ENCODE measurements at regions not wholly inside any gene's neighbourhood (a gene's known extent, or its start where the extent isn't known, plus 50 kb on each side); places are given as distances from the start of the nearest gene placed in this dataset.
"Not testable (repeated sequence)": the region's sequence is repeated elsewhere in the genome, so short reads cannot be mapped to it uniquely, and the experiment has no call there.

DNA sequence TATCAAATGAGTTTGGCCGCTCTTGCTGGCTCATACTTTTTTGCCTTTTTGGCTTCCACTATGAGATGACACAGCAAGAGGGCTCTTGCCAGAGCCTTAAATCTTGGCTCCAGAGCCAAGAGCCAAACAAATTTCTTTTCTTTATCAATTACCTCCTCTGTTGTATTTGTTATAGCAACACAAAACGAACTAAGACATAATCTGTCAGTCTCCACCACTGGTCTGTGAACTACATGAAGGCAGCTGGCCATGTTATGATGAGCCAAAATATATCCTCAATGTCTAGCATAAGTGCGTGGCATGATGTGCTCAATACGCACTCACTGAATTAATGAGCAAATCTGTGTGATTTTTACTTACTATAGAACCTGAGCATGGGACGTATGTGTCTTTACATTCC is 220.0 kb upstream of the ZNF217 start:
- DNase-seq: no peak

DNA sequence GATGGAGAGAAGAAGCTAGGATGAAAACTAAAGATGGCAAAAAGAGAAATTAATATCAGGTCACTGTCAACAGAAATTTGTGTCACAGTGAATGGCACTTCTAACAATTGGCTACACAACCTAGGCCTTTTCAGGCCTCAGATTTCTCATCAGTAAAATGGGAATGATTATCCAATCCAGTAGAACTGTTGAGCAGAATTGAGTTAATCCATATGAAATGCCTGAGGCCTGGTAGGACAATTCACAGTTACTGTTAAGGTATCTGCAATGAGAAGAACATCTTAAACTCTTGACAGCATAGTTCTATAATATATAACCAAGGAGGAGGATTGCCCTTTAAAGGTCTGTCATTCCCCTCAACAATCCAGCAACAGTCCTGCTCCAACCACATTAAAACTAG is 217.9 kb upstream of the ZNF217 start:
- DNase-seq: no peak

DNA sequence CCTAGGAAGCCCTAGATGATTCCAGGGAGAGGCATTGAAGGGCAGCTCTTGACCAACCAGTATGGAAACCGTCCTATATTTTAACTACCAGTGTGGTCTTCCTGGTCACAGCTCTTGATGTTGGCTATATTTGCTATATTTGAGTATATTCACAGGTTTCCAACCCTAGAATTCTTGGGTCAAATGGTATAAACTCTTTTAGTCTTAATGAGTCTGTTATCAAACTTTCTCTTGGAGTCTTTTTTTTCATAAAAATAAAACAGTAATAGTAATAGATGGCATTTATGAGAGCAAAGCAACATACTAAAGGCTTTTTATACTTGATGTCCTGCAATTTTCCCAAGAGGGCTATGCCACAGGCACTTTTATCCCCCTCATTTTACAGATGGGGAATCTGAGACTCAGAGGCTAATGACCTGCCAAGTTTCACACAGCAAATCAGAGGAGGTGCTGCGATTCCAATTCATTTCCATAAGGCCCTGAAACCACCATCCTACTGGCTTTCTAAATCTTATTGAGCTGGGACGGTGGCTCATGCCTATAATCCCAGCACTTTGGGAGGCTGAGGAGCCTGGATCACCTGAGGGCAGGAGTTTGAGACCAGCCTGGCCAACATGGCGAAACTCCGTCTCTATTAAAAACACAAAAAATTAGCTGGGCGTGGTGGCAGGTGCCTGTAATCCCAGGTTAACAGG is 217.2 kb upstream of the ZNF217 start:
- DNase-seq: no peak

DNA sequence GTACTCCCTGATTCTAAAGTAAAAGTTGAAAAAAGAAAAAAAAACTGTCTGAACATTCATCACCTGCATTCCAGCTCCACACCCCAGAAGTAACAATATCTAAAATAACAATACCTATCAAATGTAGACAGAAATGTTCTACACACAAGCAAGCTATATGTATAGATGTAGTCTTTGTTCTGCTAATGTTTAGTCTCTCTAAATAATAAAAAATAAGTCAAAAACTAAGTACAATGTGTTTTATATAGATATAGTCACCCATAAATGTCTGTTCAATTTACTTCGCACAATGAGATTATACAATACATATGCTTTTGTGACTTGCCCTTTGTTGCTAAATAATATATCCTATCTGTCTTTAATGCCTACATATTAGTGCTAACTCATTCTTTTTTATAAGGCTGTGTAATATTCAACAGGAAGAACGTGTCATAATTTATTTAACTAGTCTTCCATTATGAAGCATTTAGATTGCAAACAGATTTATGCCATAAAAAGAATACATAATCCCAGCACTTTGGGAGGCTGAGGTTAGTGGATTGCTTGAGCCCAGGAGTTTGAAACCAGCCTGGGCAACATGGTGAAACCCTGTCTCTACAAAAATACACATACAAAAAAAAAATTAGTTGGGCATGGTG is 216.2 kb upstream of the ZNF217 start:
- no peak for DNase-seq

DNA sequence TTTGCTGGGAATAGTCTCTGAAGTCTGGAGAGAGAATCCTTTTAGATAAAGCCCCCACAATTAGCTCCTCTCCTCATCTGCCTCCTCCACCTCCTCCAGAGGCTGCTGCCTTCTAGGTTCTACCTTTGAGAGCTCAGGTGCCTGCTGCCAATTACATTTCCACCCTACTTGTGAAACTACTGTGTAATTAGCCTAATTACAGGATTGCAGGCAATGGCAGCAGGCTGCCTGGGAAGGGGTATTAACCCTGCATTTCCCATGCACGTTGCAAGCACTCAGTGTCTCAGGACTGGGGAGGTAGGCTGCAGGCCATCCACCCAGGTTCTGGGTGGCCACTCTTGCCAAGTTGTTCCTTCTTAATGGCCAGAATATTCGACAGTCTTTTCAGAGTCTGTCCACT is 215.6 kb upstream of the ZNF217 start:
- no peak for DNase-seq

DNA sequence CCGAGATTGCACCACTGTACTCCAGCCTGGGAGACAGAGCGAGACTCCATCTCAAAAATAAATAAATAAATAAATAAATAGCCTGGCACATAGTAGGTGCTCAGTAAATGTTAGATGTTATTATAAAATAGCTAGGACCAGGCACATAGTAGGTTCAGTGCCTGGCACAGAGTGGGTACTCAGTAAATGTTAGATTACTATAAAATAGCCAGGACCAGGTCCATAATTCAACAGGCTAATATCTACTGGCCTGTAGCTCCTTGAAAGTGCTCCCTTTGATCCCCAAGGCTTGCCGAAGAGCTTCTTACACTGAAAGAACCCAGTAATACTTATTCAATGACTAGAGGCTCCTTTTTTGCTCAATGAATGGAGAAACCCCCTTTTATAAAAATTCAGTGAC is 215.1 kb upstream of the ZNF217 start:
- no peak for DNase-seq

DNA sequence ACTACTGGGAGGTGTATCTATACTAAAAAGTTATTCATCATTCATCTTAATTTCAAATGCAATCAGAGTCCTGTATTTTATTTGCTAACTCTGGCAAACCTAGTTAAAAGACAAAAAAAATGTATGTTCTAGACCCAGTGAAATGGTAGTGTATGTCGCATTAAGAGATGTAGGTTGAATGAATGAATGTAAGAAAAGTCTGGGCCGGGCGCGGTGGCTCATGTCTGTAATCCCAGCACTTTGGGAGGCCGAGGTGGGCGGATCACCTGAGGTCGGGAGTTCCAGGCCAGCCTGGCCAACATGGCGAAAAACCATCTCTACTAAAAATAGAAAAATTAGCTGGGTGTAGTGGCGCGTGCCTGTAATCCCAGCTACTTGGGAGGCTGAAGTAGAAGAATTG is 214.7 kb upstream of the ZNF217 start:
- DNase-seq: not testable (repeated sequence)

DNA sequence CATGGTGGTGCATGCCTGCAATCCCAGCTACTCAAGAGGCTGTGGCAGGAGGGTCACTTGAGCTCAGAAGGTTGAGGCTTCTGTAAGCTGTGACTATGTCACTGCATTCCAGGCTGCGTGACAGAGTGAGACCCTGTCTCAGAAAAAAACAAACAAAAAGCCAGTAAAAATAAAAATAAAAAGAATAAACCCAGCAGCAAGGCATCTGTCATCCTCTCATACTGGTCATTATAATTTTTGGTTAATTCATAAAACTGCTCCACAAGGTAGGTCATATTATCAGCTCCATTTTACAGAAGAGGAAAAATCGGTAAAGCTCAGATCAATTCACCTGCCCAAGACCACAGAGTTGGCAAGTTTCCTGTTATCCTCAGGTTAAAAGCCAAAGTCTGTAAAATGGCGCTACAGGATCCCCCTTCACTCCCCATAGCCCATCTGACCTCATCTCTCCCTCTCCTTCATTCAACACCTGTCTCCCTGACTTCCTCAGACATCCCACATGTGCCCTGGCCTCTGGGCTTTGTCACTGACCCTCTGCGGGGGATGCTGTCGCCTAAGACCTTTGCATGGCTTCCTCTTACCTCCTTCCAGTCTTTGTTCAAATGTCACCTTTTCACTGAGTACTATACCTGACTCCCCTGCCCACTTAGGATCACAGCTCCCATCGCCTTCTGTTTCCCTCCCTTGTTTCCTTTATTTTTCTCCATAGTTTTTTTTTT is 213.2 kb upstream of the ZNF217 start:
- no peak for DNase-seq

DNA sequence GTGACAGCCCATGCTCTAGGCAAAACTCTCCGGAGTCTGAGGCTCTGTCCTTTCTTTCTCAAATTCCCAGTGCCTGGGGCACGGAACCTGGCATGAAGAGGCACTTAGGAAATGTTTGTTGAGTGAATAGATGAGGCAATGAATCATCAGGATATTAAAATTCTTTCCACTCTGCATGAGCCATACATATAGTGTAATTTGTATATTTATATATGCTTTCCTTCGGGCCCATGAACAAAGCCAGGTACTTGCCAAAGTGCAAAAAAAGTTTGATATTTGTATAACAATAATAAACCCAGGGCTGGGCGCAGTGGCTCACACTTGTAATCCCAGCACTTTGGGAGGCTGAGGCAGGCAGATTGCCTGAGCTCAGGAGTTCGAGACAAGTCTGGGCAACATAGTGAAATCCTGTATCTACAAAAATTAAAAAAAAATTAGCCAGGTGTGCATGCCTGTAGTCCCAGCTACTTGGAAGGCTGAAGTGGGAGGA is 212.3 kb upstream of the ZNF217 start:
- no peak for DNase-seq

DNA sequence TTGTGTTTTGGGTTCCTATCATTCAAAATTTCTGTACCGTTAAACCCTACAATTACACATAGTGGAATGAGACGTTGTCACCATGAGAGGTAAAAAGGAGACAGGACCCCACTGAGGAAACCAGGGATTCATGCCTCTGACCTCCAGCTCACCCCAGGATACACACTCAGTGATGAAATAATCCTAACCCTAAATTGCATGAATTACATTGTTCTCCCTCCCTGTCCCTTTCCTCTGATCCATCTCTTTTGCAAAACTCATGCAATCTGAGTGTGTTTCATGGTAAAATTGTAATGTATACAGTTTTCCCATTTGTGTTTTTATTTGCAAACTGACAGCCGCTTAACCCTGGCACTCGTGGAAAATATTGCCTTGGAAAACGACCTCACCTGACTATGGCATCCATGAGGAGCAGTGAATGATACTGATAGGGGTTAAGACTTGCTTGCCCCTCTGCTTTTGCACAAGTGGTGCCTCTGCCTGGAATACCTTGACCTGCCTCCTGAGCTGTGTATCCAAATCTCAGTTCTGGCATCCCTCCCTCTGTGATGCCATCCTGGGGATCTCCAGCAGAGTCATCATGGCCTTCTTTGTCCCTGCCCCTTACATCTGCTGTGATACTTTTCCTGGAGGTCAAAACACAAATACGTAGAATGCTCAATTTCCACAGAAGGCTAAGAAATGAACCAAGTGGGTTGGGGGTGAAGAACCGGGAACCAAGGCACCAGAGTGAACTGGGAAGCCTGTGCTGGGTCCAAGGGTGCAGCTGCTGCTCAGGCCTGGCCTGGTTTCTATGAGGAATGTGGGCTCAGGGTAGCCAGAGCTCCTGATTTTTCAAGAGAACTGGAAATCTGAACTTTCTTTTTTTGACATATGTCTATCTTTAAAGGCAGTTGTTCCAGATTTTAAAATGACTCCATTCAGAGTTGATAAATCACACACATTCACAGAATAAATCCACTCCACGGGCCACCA is 211.6 kb upstream of the ZNF217 start:
- DNase-seq: no peak

DNA sequence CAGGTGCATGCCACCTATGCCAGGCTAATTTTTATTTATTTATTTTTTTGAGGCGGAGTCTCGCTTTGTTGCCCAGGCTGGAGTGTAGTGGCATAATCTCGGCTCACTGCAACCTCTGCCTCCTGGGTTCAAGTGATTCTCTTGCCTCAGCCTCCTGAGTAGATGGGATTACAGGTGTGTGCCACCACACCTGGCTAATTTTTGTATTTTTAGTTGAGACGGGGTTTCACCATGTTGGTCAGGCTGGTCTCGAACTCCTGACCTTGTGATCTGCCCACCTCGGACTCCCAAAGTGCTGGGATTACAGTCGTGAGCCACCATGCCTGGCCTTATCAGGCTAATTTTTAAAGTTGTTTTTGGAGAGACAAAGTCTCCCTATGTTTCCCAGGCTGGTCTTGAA is 210.7 kb upstream of the ZNF217 start:
- DNase-seq: not testable (repeated sequence)

DNA sequence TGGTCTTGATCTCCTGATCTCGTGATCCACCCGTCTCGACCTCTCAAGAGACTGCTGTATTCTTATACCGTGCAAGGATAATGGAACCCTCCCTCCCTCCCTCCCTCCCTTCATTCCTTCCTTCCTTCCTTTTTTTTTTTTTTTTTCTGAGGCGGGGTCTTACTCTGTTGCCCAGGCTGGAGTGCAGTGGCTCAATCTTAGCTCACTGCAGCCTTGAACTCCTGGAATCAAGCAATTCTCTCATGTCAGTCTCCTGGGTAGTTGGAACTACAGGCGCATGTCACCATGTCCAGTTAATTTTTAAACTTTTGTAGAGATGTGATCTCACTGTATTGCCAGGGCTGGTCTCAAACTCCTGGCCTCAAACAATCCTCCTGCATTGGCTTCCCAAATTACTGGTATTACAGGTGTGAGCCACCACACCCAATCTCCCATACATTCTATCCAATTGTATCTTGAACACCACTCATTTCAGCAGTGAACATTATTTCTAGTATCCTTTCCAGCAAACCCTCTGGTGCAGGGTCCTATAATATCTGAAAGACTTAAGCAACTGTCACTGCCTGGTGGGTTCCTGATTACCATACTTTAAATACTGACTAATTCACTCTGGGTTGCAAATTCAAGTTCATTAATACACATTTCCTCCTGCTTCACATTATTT is 210.0 kb upstream of the ZNF217 start:
- DNase-seq: no peak

DNA sequence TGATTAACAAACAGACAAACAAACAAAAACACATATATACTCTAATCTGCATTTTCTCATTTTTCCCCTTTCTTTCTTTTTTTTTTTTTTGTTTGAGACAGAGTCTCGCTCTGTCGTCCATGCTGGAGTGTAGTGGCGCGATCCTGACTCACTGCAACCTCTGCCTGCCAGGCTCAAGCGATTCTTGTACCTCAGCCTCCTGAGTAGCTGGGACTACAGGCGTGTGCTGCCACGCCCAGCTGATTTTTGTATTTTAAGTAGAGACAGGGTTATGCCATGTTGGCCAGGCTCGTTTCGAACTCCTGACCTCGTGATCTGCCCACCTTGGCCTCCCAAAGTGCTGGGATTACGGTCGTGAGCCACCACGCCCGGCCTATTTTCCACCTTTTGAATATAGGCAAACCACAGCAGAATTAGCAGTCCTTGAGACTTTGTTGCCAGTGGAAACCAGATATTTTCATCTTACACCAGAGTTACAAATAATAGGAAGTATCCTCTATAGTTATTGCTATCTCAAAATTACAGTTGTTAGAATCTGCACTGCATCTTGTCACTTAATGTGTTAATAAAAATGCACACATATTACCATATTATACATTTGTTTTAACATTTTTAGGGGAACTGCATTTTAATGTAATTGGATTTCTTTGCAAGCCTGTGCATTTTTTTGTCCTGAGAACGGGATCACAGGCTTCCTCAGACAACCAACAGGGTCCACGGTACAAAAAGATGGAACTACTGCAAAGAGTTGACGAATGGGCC is 208.2 kb upstream of the ZNF217 start:
- DNase-seq: no peak

DNA sequence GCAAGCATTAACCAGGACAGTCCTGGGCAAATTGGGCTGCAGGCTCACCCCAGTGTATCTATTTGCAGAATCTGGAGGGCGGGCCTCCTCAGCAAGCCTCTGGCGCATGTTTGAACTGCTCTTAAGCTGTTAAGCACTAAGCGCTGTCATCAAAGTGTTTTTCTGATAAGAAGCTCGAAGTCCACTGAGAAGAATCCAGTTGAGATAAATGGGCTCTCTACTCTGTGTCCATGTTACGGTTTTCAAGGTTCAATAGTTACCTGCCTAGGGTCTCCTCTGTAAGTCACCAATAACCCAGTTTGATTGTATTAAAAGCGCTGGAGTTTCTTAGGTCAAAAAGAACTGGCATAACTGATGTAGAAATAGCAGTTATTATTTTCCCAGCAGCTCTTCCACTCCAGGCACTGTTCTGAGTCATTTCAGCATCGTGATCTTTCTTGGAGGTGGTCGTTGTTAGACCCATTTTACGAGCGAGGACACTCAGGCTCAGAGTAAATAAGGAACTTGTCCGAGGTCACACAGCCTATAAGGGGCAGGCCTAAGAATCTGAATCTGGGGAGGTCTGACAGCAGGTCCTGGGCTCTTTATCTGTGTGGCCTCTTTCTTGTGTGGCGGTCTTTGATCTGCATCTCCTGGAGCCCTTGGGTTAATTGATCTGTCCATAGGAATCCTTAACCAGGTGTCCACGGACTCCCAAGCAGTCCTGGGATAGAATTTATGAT is 207.4 kb upstream of the ZNF217 start:
- DNase-seq: no peak

DNA sequence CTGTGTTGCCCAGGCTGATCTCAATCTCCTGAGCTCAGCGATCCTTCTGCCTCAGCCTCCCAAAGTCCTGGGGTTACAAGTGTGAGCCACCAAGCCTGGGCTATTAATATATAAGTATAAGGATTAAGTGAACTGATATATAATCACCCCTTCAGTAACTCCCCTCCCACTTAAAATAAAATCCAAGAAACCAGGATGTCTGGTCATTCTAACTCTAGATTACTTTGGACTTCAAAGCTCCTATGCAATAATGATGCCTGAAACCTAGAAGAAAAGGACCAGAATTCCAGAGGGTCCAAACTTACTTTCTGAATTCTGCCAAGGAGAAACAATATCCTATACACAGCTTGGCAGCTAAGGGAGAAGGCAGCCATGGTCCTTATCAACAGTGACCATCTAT is 206.8 kb upstream of the ZNF217 start:
- DNase-seq: no peak

DNA sequence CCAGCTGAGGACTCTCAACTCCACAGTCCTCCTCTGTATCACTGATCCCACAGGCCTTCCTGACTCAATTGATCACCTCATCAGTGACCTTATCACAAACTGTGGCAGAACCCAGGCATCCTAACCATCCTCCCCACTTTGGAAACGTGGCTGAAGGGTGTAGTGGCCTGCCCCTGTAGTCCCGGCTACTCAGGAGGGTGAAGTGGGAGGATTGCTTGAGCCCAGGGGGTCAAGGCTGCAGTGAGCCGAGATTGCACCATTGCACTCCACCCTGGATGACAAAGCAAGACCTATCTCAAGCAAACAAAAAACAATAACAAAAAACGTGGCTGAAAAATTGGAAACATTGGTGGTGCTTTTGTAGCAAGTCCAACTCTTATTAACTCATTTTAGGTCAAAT is 203.4 kb upstream of the ZNF217 start:
- no peak for DNase-seq

DNA sequence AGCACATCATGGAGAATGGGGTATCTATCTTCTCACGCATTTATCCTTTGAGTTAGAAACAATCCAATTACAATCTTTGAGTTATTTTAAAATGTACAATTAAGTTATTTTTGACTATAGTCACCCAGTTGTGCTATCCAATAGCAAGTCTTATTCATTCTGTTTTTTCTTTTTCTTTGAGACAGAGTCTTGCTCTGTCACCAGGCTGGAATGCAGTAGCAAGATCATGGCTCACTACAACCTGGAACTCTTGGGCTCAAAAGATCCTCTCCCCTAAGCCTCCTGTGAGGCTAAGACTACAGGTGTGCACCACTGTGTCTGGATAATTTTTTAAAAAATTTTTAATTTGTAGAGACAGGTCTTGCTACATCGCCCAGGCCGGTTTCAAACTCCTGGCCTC is 201.5 kb upstream of the ZNF217 start:
- DNase-seq: no peak

DNA sequence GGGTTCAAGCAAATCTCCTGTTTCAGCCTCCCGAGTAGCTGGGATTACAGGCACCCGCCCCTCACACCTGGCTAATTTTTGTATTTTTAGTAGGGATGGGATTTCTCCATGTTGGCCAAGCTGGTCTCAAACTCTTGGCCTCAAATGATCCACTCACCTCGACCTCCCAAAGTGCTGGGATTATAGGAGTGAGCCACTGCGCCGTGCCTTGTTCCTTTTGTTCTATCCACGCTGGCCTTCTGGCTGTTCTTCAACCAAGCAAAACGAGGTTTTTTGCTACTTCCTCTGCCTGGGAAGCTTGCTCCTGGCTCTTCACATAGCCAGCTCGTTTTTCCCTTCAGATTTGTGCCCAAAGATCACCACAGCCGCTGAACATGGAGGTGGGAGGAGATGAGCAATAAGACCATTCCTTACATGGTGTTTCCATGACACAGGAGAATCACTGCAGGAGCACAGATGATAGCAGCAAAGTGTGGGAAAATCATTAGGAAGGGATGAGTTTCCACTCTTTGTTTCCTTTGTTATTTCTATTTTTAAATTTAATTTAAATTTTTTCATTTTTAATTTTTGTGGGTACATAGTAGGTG is 201.0 kb upstream of the ZNF217 start:
- no peak for DNase-seq

DNA sequence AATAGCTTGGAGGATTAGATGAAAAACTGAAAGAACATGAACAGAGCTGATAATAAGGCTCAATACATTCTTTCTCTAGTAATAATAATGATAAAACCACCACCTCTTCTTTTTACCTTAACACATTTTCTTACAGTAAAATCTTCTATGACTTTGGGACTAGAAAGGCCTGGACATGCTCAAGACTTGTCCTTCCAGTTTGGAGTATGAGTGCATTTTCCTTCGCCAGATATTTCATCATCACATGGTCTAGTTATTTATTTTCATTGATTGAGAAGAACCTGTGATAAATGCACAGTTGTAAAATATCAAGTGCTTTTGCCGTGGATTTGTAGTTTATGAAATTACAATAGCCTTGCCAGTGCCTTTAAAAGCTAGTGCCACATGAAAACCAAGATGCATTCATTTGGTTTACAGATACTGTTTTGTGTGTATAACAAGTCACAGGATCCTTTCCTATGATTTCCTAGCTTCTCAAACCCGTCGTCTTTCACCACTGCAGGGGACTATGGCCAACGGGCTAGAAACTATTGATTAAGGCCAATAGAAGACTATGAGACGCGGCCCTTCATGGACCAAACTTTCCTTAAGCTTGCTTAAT is 200.2 kb upstream of the ZNF217 start:
- no peak for DNase-seq

DNA sequence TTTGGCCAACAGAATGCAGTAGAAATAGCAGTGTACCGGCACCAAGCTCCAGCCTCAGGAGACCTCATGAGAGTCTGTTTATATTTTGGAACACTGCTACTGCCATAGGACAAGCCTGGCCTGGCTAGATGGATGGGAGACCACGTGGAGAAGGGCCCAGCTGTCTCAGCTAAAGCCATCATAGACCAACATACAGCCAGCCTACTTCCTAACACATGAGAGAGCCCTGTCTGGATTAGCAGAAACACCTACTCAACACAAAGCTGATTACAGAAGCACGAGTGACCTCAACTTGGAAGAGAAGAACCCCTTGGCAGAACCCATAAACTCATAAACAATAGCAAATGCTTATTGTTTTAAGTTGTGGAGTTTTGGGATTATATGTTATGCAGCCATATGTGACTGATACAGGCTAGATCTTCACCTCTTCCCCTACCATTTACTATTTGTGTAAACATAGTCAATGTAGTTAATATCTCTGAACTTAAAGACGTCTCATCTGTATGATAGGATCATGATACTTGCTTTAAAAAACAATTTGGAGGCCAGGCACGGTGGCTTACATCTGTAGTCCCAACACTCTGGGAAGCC is 199.4 kb upstream of the ZNF217 start:
- DNase-seq: no peak
